WTC11 (cell line): ENCODE measurements at regions not wholly inside any gene's neighbourhood (a gene's known extent, or its start where the extent isn't known, plus 50 kb on each side); places are given as distances from the start of the nearest gene placed in this dataset.

Source experiments
- CREB1 ChIP-seq: sonication (generic); formaldehyde crosslinking; IDR thresholded peaks from 2 replicates; pipeline ENCODE4 v1.8.0; 2023; ENCODE audit warnings: mild to moderate bottlenecking, missing genetic modification reagents
- NR2C2 ChIP-seq: sonication (generic); formaldehyde crosslinking; IDR thresholded peaks from 2 replicates; pipeline ENCODE4 v1.8.0; 2022; ENCODE audit warnings: mild to moderate bottlenecking, missing genetic modification reagents
- NR3C1 ChIP-seq: sonication (generic); formaldehyde crosslinking; conservative IDR thresholded peaks from 2 replicates; pipeline ENCODE4 v1.8.1; 2023; ENCODE audit warnings: low read depth, mild to moderate bottlenecking, missing genetic modification reagents

GRCh38 chr2:221845021-221845365, 272.9 kb upstream of the EPHA4 start:
- no peak for TF ChIP-seq NR3C1 (CRISPR knock-in tag)
- TF ChIP-seq CREB1 (CRISPR knock-in tag) = no peak
- no peak for TF ChIP-seq NR2C2 (CRISPR knock-in tag)
